GM12873 (cell line): ENCODE measurements at regions not wholly inside any gene's neighbourhood (a gene's known extent, or its start where the extent isn't known, plus 50 kb on each side); places are given as distances from the start of the nearest gene placed in this dataset.

ENCODE experiments used
- CTCF ChIP-seq: IDR thresholded peaks from 2 replicates; pipeline ENCODE4 v1.5.1; 2012; ENCODE audit warnings: low read depth, mild to moderate bottlenecking, moderate library complexity, low read length, control low read depth; ENCODE audit not compliant: insufficient read depth; ENCODE audit errors: missing control alignments

- no peak for TF ChIP-seq CTCF
Observed at GRCh38 chr1:190540366-190540765, 62.7 kb upstream of the BRINP3 start.

- no peak for TF ChIP-seq CTCF
Observed at GRCh38 chr1:190551638-190552037, 74.0 kb upstream of the BRINP3 start.

- TF ChIP-seq CTCF = no peak
Observed at GRCh38 chr1:190560161-190560681, 82.6 kb upstream of the BRINP3 start.

GRCh38 chr1:190563230-190563629 is 85.6 kb upstream of the BRINP3 start:
- no peak for TF ChIP-seq CTCF

- no peak for TF ChIP-seq CTCF
Observed at GRCh38 chr1:190564117-190564516, 86.5 kb upstream of the BRINP3 start.

- no peak for TF ChIP-seq CTCF
Observed at GRCh38 chr1:190578017-190578416, 100.4 kb upstream of the BRINP3 start.

GRCh38 chr1:190578526-190578925 is 100.9 kb upstream of the BRINP3 start:
- TF ChIP-seq CTCF = no peak
